ENCODE measurements at regions not wholly inside any gene's neighbourhood (a gene's known extent, or its start where the extent isn't known, plus 50 kb on each side); places are given as distances from the start of the nearest gene placed in this dataset.

DNA sequence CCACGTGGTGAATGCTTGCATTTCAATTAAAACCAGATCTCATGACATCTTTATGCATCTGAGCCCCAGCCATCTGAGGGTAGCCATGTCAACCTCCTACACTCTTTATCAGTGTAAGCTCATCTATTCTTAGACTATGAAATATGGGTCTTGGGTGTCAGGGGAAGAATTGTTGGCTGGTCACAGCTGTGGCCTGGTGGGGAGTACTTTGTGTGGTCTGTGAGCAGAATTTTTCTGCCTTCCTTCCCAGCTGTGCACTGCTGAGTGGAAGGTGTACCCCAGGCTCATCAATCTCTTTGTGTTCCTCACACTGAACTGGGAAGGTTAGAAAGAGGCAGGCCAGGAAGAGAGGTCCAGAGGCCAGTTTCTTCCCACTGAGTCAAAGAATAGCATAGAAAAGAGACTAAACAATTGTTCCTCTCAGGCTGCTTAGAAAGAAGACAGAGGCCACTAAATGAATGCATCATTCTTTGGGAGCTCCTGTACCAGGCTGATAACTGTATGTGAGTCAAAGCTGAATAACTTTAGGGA, 202.7 kb upstream of the RGMB start:
- no peaks in the 10 kb centered on the region for H3K27me3 ChIP-seq (ENCODE audit: control insufficient read depth, insufficient read depth, low read length)
- H3K9me3 ChIP-seq (ENCODE audit: control insufficient read depth, insufficient read depth, low read depth, low read length), result no peaks in the 10 kb centered on the region
- no peak overlapping the region for H3K4me3 ChIP-seq (ENCODE audit: low read depth, low read length)
- H3K27ac ChIP-seq (ENCODE audit: low read depth, low read length), result no peak overlapping the region
- H3K9ac ChIP-seq (ENCODE audit: low read length), result no peak overlapping the region
- H3K36me3 ChIP-seq (ENCODE audit: control insufficient read depth, insufficient read depth, low read length), result no peaks in the 10 kb centered on the region
- no peaks in the 10 kb centered on the region for H3K4me1 ChIP-seq (ENCODE audit: control insufficient read depth, insufficient read depth, low read length)

DNA sequence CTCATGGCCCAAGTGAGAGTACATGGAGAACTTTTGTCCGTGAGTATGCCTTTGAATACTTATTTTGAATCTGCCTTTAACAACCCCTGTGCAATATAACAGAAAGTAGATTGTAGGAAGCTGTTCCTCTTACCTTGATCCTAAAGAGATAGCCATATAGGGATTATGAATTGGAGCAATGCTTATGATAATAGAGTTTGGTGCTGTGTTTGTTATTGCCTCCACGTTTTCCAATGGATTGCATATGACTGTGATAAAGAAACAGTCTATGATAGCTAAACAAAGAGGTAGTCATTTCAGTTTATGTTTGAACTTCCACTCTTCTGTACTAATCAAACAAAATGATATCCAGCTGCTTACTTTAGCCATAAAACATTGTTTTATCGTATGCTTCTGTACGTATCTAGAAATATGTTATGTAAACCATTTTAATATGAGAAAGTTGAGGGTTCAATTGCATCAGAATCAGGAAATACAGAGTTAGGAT, 199.6 kb upstream of the RGMB start:
- H3K36me3 ChIP-seq (ENCODE audit: control insufficient read depth, insufficient read depth, low read length), result no peaks in the 10 kb centered on the region
- no peaks in the 10 kb centered on the region for H3K9me3 ChIP-seq (ENCODE audit: control insufficient read depth, insufficient read depth, low read depth, low read length)
- no peak overlapping the region for H3K27ac ChIP-seq (ENCODE audit: low read depth, low read length)
- no peaks in the 10 kb centered on the region for H3K4me1 ChIP-seq (ENCODE audit: control insufficient read depth, insufficient read depth, low read length)
- no peak overlapping the region for H3K4me3 ChIP-seq (ENCODE audit: low read depth, low read length)
- H3K27me3 ChIP-seq (ENCODE audit: control insufficient read depth, insufficient read depth, low read length), result no peaks in the 10 kb centered on the region
- H3K9ac ChIP-seq (ENCODE audit: low read length), result no peak overlapping the region

DNA sequence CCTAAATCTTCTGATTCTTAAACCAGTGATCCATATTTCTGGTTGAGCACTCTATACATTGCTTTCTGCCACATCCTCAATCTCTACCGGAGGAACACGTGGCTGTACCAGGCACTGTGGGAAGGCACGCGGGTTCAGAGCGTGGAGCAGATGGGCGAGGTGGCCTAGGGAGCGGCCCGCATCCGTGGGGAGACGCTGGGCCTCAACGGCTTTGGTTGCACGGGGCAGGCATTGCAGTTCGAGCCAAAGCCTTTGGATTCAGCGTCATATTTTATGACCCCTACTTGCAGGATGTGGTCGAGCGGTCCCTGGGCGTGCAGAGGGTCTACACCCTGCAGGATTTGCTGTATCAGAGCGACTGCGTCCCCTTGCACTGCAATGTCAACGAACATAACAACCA, 197.2 kb upstream of the RGMB start:
- no peak overlapping the region for H3K9ac ChIP-seq (ENCODE audit: low read length)
- no peaks in the 10 kb centered on the region for H3K36me3 ChIP-seq (ENCODE audit: control insufficient read depth, insufficient read depth, low read length)
- H3K4me3 ChIP-seq (ENCODE audit: low read depth, low read length), result no peak overlapping the region
- H3K27me3 ChIP-seq (ENCODE audit: control insufficient read depth, insufficient read depth, low read length), result no peaks in the 10 kb centered on the region
- no peaks in the 10 kb centered on the region for H3K4me1 ChIP-seq (ENCODE audit: control insufficient read depth, insufficient read depth, low read length)
- H3K9me3 ChIP-seq (ENCODE audit: control insufficient read depth, insufficient read depth, low read depth, low read length), result no peaks in the 10 kb centered on the region
- H3K27ac ChIP-seq (ENCODE audit: low read depth, low read length), result no peak overlapping the region

DNA sequence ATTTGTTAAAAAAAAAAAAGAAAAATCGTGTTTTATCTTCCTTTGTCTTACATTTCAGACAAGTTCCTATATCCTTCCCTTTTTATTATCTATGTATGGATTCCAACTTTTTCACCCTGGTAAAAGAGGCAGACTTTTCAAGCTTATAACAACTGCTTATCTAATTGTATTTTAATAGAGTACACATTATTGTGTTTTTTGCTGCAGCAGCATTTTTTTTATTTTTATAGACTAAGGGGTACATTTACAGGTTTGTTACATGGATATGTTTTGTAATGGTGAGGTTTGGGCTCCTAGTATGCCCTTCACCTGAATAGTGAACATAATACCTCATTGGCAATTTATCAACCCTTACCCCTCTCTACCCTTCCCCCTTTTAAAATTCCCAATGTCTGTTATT, 195.0 kb upstream of the RGMB start:
- Histone ChIP-seq H3K4me3 (ENCODE audit: low read depth, low read length) (no peak overlapping the region), H3K27me3 (ENCODE audit: control insufficient read depth, insufficient read depth, low read length) (no peaks in the 10 kb centered on the region), H3K4me1 (ENCODE audit: control insufficient read depth, insufficient read depth, low read length) (no peaks in the 10 kb centered on the region), H3K36me3 (ENCODE audit: control insufficient read depth, insufficient read depth, low read length) (no peaks in the 10 kb centered on the region), H3K27ac (ENCODE audit: low read depth, low read length) (no peak overlapping the region), H3K9me3 (ENCODE audit: control insufficient read depth, insufficient read depth, low read depth, low read length) (no peaks in the 10 kb centered on the region), H3K9ac (ENCODE audit: low read length) (no peak overlapping the region)

DNA sequence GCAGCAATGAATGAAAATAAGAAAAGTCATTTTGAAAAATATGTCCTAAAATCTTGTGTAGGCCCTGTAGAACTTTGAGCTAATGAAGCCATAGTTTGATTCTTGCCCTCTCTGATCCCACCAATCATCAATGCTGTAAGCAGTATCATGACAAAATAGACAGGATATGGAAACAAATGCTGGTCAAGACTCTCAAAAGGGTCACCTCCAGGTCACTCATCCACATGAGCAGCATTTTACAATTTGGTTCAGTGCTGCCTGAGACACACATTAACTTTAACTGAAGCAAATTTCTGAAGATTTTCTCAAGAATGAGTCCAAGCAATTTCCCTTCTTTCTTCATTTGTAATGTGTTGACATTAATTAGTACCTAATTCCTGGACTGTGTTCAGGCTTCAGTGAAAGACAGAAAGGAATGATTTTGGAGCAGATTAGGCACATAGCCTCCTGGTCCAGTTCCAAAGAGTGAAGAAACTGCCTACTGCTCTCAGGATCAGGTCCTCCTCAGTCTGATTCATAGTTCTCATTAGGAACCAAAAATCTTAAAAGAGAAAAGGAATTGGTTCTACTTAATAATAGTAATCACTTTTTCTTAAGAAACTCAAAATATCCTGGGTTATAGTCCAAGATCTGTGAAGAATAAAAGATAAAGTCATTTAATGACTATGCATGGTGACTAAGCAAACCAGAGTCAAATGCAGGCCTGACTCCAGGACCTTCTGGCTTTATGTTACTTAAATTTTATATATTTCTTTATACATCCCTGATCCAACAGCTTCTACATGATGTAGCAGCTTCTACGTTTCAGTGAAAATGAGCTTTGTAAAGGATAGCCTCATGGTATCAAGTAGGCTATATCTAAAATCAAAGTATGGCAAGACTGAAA, 192.1 kb upstream of the RGMB start:
- no peak overlapping the region for H3K4me3 ChIP-seq (ENCODE audit: low read depth, low read length)
- no peaks in the 10 kb centered on the region for H3K4me1 ChIP-seq (ENCODE audit: control insufficient read depth, insufficient read depth, low read length)
- H3K27me3 ChIP-seq (ENCODE audit: control insufficient read depth, insufficient read depth, low read length), result no peaks in the 10 kb centered on the region
- no peak overlapping the region for H3K9ac ChIP-seq (ENCODE audit: low read length)
- H3K27ac ChIP-seq (ENCODE audit: low read depth, low read length), result no peak overlapping the region
- no peaks in the 10 kb centered on the region for H3K36me3 ChIP-seq (ENCODE audit: control insufficient read depth, insufficient read depth, low read length)
- H3K9me3 ChIP-seq (ENCODE audit: control insufficient read depth, insufficient read depth, low read depth, low read length), result no peaks in the 10 kb centered on the region

DNA sequence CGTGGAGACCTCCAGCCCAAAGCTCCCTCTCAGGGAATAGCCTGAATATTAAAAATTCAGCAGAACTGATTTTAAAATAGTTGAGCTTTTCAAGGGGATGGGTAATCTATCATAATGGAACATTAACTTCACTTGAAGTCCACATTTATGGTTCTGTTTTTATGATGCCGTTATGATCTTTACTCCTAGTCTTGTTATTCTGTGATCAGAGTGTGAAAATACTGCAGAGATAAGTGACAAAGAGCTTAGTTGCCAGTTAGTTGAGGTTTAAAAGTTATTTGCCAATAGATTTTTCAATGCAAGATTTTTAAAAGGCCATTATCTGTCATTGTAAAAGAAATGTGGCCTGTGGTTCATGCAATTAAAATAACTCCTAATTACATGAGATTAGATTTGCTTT, 189.9 kb upstream of the RGMB start:
- H3K36me3 ChIP-seq (ENCODE audit: control insufficient read depth, insufficient read depth, low read length), result no peaks in the 10 kb centered on the region
- no peaks in the 10 kb centered on the region for H3K9me3 ChIP-seq (ENCODE audit: control insufficient read depth, insufficient read depth, low read depth, low read length)
- H3K4me1 ChIP-seq (ENCODE audit: control insufficient read depth, insufficient read depth, low read length), result no peaks in the 10 kb centered on the region
- H3K4me3 ChIP-seq (ENCODE audit: low read depth, low read length), result no peak overlapping the region
- H3K9ac ChIP-seq (ENCODE audit: low read length), result no peak overlapping the region
- no peak overlapping the region for H3K27ac ChIP-seq (ENCODE audit: low read depth, low read length)
- no peaks in the 10 kb centered on the region for H3K27me3 ChIP-seq (ENCODE audit: control insufficient read depth, insufficient read depth, low read length)

DNA sequence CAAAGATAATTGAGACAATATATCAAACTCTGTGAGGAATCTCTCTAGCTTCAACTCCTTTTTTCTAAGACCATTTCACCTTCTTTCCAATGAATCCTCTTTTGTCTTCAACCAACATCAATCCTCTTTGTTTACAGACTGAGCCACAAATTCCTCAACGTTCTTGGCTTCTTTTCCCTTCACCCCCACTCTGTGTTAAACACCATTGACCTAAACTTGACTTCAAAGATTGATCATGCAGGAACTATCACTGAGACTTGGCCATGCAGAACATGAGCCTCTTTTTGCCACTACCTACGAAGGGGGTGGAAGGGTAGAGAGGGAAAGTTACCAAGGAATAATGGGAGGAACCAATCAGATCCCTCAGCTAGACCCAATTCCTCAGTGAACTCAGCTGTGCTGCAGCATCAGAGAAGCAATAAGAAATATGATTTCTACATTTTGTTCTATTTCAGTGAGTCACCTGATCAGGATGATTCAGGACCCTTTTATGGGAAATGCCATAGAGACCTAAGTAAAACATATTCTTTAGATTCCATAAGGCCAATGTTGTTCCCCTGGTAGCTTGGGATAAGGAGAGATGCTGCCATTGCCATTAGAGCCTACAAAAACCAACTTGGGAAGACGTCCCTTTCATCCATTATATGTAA, 187.7 kb upstream of the RGMB start:
- Histone ChIP-seq H3K27ac (ENCODE audit: low read depth, low read length) (no peak overlapping the region), H3K4me3 (ENCODE audit: low read depth, low read length) (no peak overlapping the region), H3K36me3 (ENCODE audit: control insufficient read depth, insufficient read depth, low read length) (no peaks in the 10 kb centered on the region), H3K4me1 (ENCODE audit: control insufficient read depth, insufficient read depth, low read length) (no peaks in the 10 kb centered on the region), H3K9ac (ENCODE audit: low read length) (no peak overlapping the region), H3K9me3 (ENCODE audit: control insufficient read depth, insufficient read depth, low read depth, low read length) (peaks cover 4% of the 10 kb centered on the region), H3K27me3 (ENCODE audit: control insufficient read depth, insufficient read depth, low read length) (no peaks in the 10 kb centered on the region)

DNA sequence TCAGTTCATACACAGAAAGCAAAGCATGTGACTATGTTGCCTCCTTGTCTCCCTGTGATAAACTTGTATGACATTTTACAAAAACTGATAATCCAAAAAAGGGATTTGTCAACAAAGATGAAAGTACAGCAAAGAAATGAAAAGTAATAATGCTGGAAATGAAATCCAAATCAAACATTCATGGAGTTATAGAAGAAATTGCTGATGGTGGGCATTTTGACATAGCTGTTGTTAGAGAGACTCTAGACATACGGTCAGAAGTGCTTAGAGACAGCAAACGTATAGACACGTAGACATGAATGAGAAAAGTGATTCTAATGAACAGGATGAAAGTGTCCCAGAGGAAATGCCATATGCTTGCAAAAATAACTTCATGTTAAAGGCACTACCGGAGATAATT, 186.9 kb upstream of the RGMB start:
- no peak overlapping the region for H3K27ac ChIP-seq (ENCODE audit: low read depth, low read length)
- no peaks in the 10 kb centered on the region for H3K4me1 ChIP-seq (ENCODE audit: control insufficient read depth, insufficient read depth, low read length)
- H3K36me3 ChIP-seq (ENCODE audit: control insufficient read depth, insufficient read depth, low read length), result no peaks in the 10 kb centered on the region
- peaks cover 4% of the 10 kb centered on the region for H3K9me3 ChIP-seq (ENCODE audit: control insufficient read depth, insufficient read depth, low read depth, low read length)
- no peak overlapping the region for H3K4me3 ChIP-seq (ENCODE audit: low read depth, low read length)
- H3K9ac ChIP-seq (ENCODE audit: low read length), result no peak overlapping the region
- H3K27me3 ChIP-seq (ENCODE audit: control insufficient read depth, insufficient read depth, low read length), result no peaks in the 10 kb centered on the region

DNA sequence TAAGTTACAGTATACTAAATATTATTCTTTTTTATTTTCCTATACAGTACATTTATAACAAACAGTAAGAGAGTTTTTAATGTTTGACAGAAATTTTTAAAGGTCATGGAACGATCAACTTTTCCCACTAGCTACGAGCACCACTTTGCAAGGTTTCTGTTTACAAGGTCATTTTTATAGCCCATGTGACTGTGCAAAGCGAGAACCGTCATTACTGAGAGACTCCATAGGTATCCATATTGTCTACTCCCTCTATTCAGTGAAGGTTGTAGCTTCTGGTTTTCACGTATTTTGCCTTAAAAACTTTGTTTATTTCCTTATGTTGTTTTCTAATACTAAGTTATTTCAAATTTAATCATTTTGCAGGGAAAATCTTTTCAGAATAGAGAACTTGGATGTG, 186.3 kb upstream of the RGMB start:
- Histone ChIP-seq H3K9ac (ENCODE audit: low read length) (no peak overlapping the region), H3K27me3 (ENCODE audit: control insufficient read depth, insufficient read depth, low read length) (no peaks in the 10 kb centered on the region), H3K9me3 (ENCODE audit: control insufficient read depth, insufficient read depth, low read depth, low read length) (peaks cover 4% of the 10 kb centered on the region), H3K36me3 (ENCODE audit: control insufficient read depth, insufficient read depth, low read length) (no peaks in the 10 kb centered on the region), H3K4me1 (ENCODE audit: control insufficient read depth, insufficient read depth, low read length) (no peaks in the 10 kb centered on the region), H3K27ac (ENCODE audit: low read depth, low read length) (no peak overlapping the region), H3K4me3 (ENCODE audit: low read depth, low read length) (no peak overlapping the region)

DNA sequence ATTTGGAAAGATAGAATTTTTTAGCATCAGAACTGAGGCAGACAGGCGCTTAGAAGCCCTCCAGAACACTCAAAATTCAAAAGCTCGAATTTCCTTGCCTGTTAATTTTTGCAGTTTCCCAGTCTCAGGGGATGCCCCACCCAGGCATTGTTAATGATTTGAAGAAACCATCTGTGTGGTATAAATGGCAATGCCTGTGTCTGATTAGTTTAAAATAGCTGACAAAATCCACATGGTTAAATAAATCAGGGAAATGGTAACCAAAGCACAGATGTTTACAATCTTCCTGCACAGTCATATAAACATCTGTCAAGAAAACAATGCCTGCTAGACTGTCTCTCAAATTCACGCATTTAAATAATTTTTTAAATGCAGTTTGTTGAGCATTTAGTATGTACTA, 185.2 kb upstream of the RGMB start:
- no peaks in the 10 kb centered on the region for H3K4me1 ChIP-seq (ENCODE audit: control insufficient read depth, insufficient read depth, low read length)
- H3K27me3 ChIP-seq (ENCODE audit: control insufficient read depth, insufficient read depth, low read length), result no peaks in the 10 kb centered on the region
- peaks cover 4% of the 10 kb centered on the region for H3K9me3 ChIP-seq (ENCODE audit: control insufficient read depth, insufficient read depth, low read depth, low read length)
- H3K27ac ChIP-seq (ENCODE audit: low read depth, low read length), result no peak overlapping the region
- no peak overlapping the region for H3K4me3 ChIP-seq (ENCODE audit: low read depth, low read length)
- no peaks in the 10 kb centered on the region for H3K36me3 ChIP-seq (ENCODE audit: control insufficient read depth, insufficient read depth, low read length)
- H3K9ac ChIP-seq (ENCODE audit: low read length), result no peak overlapping the region

DNA sequence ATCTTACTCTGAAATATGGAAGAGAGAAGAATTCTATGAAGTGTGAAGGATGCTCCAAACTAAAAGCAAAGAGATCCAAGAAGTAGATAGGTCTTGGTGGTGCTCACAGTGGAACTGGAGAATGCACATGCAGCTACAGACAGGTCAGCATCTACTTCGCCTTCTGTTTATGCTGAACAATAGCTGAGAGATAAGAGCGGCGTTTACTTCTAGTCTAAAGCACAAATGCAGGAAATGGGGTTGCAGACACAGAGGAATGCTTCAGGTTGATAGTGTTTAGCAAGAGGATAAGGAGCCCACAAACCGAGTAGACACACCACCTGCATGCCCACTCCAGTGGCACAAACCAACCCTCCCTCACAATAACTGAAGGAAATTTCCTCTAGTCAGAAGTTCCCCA, 180.0 kb upstream of the RGMB start:
- Histone ChIP-seq H3K27ac (ENCODE audit: low read depth, low read length) (no peak overlapping the region), H3K27me3 (ENCODE audit: control insufficient read depth, insufficient read depth, low read length) (no peaks in the 10 kb centered on the region), H3K4me1 (ENCODE audit: control insufficient read depth, insufficient read depth, low read length) (no peaks in the 10 kb centered on the region), H3K4me3 (ENCODE audit: low read depth, low read length) (no peak overlapping the region), H3K9me3 (ENCODE audit: control insufficient read depth, insufficient read depth, low read depth, low read length) (peaks cover 4% of the 10 kb centered on the region), H3K36me3 (ENCODE audit: control insufficient read depth, insufficient read depth, low read length) (no peaks in the 10 kb centered on the region), H3K9ac (ENCODE audit: low read length) (no peak overlapping the region)

Data from HUES6 (cell line).